Mesendoderm (in vitro differentiated cells): ENCODE measurements at regions not wholly inside any gene's neighbourhood (a gene's known extent, or its start where the extent isn't known, plus 50 kb on each side); places are given as distances from the start of the nearest gene placed in this dataset.

Source experiments
- DNase-seq: peaks from one replicate; pipeline ENCODE4 v3.0.0; 2013
- H2AK5ac ChIP-seq: 2 replicates; pipeline ENCODE4 v1.6.1; 2013; ENCODE audit warnings: low read length, inconsistent platforms
- H2BK120ac ChIP-seq: 2 replicates; pipeline ENCODE4 v1.6.1; 2013; ENCODE audit warnings: low read depth, mild to moderate bottlenecking, low read length, moderate library complexity, mixed read lengths
- H2BK15ac ChIP-seq: replicated peaks from 2 replicates; pipeline ENCODE4 v1.6.1; 2013; ENCODE audit warnings: low read depth, mild to moderate bottlenecking, moderate library complexity
- H2BK5ac ChIP-seq: 2 replicates; pipeline ENCODE4 v1.6.1; 2013; ENCODE audit warnings: low read length, inconsistent platforms
- H3K18ac ChIP-seq: 2 replicates; pipeline ENCODE4 v1.6.1; 2013; ENCODE audit warnings: mild to moderate bottlenecking, low read length, mixed read lengths
- H3K23ac ChIP-seq: one replicate; pipeline ENCODE4 v1.6.1; 2013; ENCODE audit warnings: low read length
- H3K27ac ChIP-seq: 2 replicates; pipeline ENCODE4 v1.5.1; 2013; ENCODE audit warnings: low read depth, mild to moderate bottlenecking, inconsistent platforms, low read length, moderate library complexity
- H3K27me3 ChIP-seq: 2 replicates; pipeline ENCODE4 v1.6.1; 2013; ENCODE audit warnings: low read length, control low read depth, mild to moderate bottlenecking, inconsistent platforms; ENCODE audit not compliant: insufficient read depth, poor library complexity
- H3K36me3 ChIP-seq: 2 replicates; pipeline ENCODE4 v1.6.1; 2013; ENCODE audit warnings: low read length, inconsistent platforms; ENCODE audit not compliant: control insufficient read depth, insufficient read depth
- H3K4ac ChIP-seq: one replicate; pipeline ENCODE4 v1.6.1; 2013; ENCODE audit warnings: low read depth, mild to moderate bottlenecking, low read length, moderate library complexity
- H3K4me1 ChIP-seq: 2 replicates; pipeline ENCODE4 v1.6.1; 2013; ENCODE audit warnings: low read depth, low read length, inconsistent platforms; ENCODE audit not compliant: control insufficient read depth
- H3K4me2 ChIP-seq: 2 replicates; pipeline ENCODE4 v1.6.1; 2013; ENCODE audit warnings: low read length
- H3K4me3 ChIP-seq: 2 replicates; pipeline ENCODE4 v1.5.1; 2013; ENCODE audit warnings: mild to moderate bottlenecking, low read length
- H3K56ac ChIP-seq: one replicate; pipeline ENCODE4 v1.6.1; 2013; ENCODE audit warnings: low read length
- H3K79me1 ChIP-seq: 2 replicates; pipeline ENCODE4 v1.6.1; 2013; ENCODE audit warnings: low read length, inconsistent platforms
- H3K79me2 ChIP-seq: 2 replicates; pipeline ENCODE4 v1.6.1; 2013; ENCODE audit warnings: mild to moderate bottlenecking, low read length; ENCODE audit not compliant: control insufficient read depth, insufficient read depth
- H3K9ac ChIP-seq: 2 replicates; pipeline ENCODE4 v1.6.1; 2013; ENCODE audit warnings: low read length, inconsistent platforms
- H4K5ac ChIP-seq: one replicate; pipeline ENCODE4 v1.6.1; 2013; ENCODE audit warnings: low read length
- H4K8ac ChIP-seq: one replicate; pipeline ENCODE4 v1.6.1; 2013; ENCODE audit warnings: low read depth, mild to moderate bottlenecking, control low read depth, low read length, moderate library complexity
- WGBS: extraction: QIAGEN DNeasy Blood & Tissue Kit; methylation state at CpG from one replicate; pipeline ENCODE4 v1.1.7; 2013; ENCODE audit warnings: low lambda C conversion rate, missing lambda C conversion rate; ENCODE audit not compliant: insufficient coverage; ENCODE audit errors: extremely low coverage; 5-methylcytosine and 5-hydroxymethylcytosine counted together

GRCh38 chr2:14896330-14897030 lies 264.0 kb downstream of the LRATD1 start:
- Histone ChIP-seq H3K27me3 (no peaks in the 10 kb centered on the region), H3K79me1 (no peaks in the 10 kb centered on the region), H3K56ac (no peak overlapping the region), H3K4me1 (no peaks in the 10 kb centered on the region), H3K36me3 (no peaks in the 10 kb centered on the region), H3K79me2 (no peaks in the 10 kb centered on the region), H2AK5ac (no peak overlapping the region), H3K4ac (no peak overlapping the region), H3K4me2 (no peak overlapping the region), H2BK120ac (no peak overlapping the region), H2BK15ac (no peak overlapping the region), H4K5ac (no peak overlapping the region), H3K27ac (no peak overlapping the region), H3K9ac (no peak overlapping the region), H3K23ac (no peak overlapping the region), H3K4me3 (no peak overlapping the region), H3K18ac (no peak overlapping the region), H4K8ac (no peak overlapping the region), H2BK5ac (no peak overlapping the region)
- WGBS, result no CpG with 5 or more reads among the region's 9 CpGs
- DNase-seq, result no peak

GRCh38 chr2:14899621-14900414 lies 267.3 kb downstream of the LRATD1 start:
- WGBS, result no CpG with 5 or more reads among the region's 4 CpGs
- no peak overlapping the region for H2AK5ac ChIP-seq
- no peaks in the 10 kb centered on the region for H3K27me3 ChIP-seq
- no peak overlapping the region for H3K18ac ChIP-seq
- H4K8ac ChIP-seq, result no peak overlapping the region
- H3K79me1 ChIP-seq, result no peaks in the 10 kb centered on the region
- no peak overlapping the region for H3K4me3 ChIP-seq
- H2BK15ac ChIP-seq, result no peak overlapping the region
- H3K79me2 ChIP-seq, result no peaks in the 10 kb centered on the region
- no peak overlapping the region for H3K27ac ChIP-seq
- H3K4ac ChIP-seq, result no peak overlapping the region
- no peaks in the 10 kb centered on the region for H3K36me3 ChIP-seq
- H2BK120ac ChIP-seq, result no peak overlapping the region
- peaks cover 3% of the 10 kb centered on the region for H3K4me1 ChIP-seq
- H3K9ac ChIP-seq, result no peak overlapping the region
- H2BK5ac ChIP-seq, result no peak overlapping the region
- no peak for DNase-seq
- H3K4me2 ChIP-seq, result no peak overlapping the region
- H3K56ac ChIP-seq, result no peak overlapping the region
- H3K23ac ChIP-seq, result no peak overlapping the region
- no peak overlapping the region for H4K5ac ChIP-seq

- Histone ChIP-seq H4K8ac (no peak overlapping the region), H2BK5ac (no peak overlapping the region), H3K18ac (no peak overlapping the region), H3K27ac (no peak overlapping the region), H3K4ac (no peak overlapping the region), H3K4me1 (peaks cover 3% of the 10 kb centered on the region), H3K23ac (no peak overlapping the region), H2BK15ac (no peak overlapping the region), H2AK5ac (no peak overlapping the region), H3K36me3 (no peaks in the 10 kb centered on the region), H4K5ac (no peak overlapping the region), H3K79me2 (no peaks in the 10 kb centered on the region), H3K27me3 (no peaks in the 10 kb centered on the region), H3K79me1 (no peaks in the 10 kb centered on the region), H3K56ac (no peak overlapping the region), H3K9ac (no peak overlapping the region), H3K4me2 (no peak overlapping the region), H3K4me3 (no peak overlapping the region), H2BK120ac (no peak overlapping the region)
- DNase-seq, result no peak
- WGBS, result no CpG with 5 or more reads among the region's 3 CpGs
Measured at GRCh38 chr2:14901737-14902136, 269.2 kb downstream of the LRATD1 start.

- Histone ChIP-seq H3K23ac (no peak overlapping the region), H4K8ac (no peak overlapping the region), H2AK5ac (no peak overlapping the region), H3K79me1 (no peaks in the 10 kb centered on the region), H3K4me1 (peaks cover 3% of the 10 kb centered on the region), H3K4me2 (no peak overlapping the region), H3K9ac (no peak overlapping the region), H2BK15ac (no peak overlapping the region), H2BK120ac (no peak overlapping the region), H3K27me3 (no peaks in the 10 kb centered on the region), H3K79me2 (no peaks in the 10 kb centered on the region), H3K27ac (no peak overlapping the region), H4K5ac (no peak overlapping the region), H2BK5ac (no peak overlapping the region), H3K4me3 (no peak overlapping the region), H3K4ac (no peak overlapping the region), H3K18ac (no peak overlapping the region), H3K36me3 (no peaks in the 10 kb centered on the region), H3K56ac (no peak overlapping the region)
- no CpG with 5 or more reads among the region's 1 CpG for WGBS
- DNase-seq, result no peak
Measured at GRCh38 chr2:14902953-14903352, 270.4 kb downstream of the LRATD1 start.

GRCh38 chr2:14903709-14904374 lies 271.3 kb downstream of the LRATD1 start:
- no CpG with 5 or more reads among the region's 15 CpGs for WGBS
- Histone ChIP-seq H3K4me2 (no peak overlapping the region), H3K79me1 (no peaks in the 10 kb centered on the region), H4K5ac (no peak overlapping the region), H2BK120ac (no peak overlapping the region), H3K36me3 (no peaks in the 10 kb centered on the region), H3K27me3 (no peaks in the 10 kb centered on the region), H3K4me1 (peaks cover 3% of the 10 kb centered on the region), H3K23ac (no peak overlapping the region), H3K4me3 (no peak overlapping the region), H2AK5ac (no peak overlapping the region), H2BK5ac (no peak overlapping the region), H4K8ac (no peak overlapping the region), H3K4ac (no peak overlapping the region), H2BK15ac (no peak overlapping the region), H3K27ac (no peak overlapping the region), H3K56ac (no peak overlapping the region), H3K18ac (no peak overlapping the region), H3K9ac (no peak overlapping the region), H3K79me2 (no peaks in the 10 kb centered on the region)
- DNase-seq, result peak; percentile 87
